ENCODE measurements at regions not wholly inside any gene's neighbourhood (a gene's known extent, or its start where the extent isn't known, plus 50 kb on each side); places are given as distances from the start of the nearest gene placed in this dataset.

GRCh38 chr7:98697083-98697482 lies 80.0 kb downstream of the NPTX2 start:
- no peaks in the 10 kb centered on the region for H3K36me3 ChIP-seq (ENCODE audit: control insufficient read depth, insufficient read depth, low read length)
- Mint-ChIP-seq H3K4me3 (no peak overlapping the region), H3K36me3 (no peaks in the 10 kb centered on the region), H3K27ac (no peak overlapping the region), H3K9me3 (peaks cover 0 to 11% (median 5%) of the 10 kb centered on the region in 7 donors), H3K4me1 (no peaks in the 10 kb centered on the region), H3K27me3 (no peaks in the 10 kb centered on the region)
- no peak overlapping the region for H3K4me3 ChIP-seq (ENCODE audit: low read depth, low read length)
- ATAC-seq (ENCODE audit: low read depth in 2 of 2), result no peak
- H3K9me3 ChIP-seq (ENCODE audit: control insufficient read depth in 2 of 2, low read length in 2 of 2), result no peaks in the 10 kb centered on the region
- DNase-seq, result no peak
- no peaks in the 10 kb centered on the region for H3K27me3 ChIP-seq (ENCODE audit: control insufficient read depth, insufficient read depth, low read length)
- H3K27ac ChIP-seq (ENCODE audit: insufficient read depth, low read length, poor library complexity, severe bottlenecking), result no peak overlapping the region
- H3K4me1 ChIP-seq (ENCODE audit: control insufficient read depth, insufficient read depth, low read length, poor library complexity, severe bottlenecking), result no peaks in the 10 kb centered on the region

- DNase-seq (no peak), ATAC-seq (ENCODE audit: low read depth in 2 of 2) (no peak)
- no peaks in the 10 kb centered on the region for H3K36me3 ChIP-seq (ENCODE audit: control insufficient read depth, insufficient read depth, low read length)
- no peak overlapping the region for H3K27ac ChIP-seq (ENCODE audit: insufficient read depth, low read length, poor library complexity, severe bottlenecking)
- no peak overlapping the region for H3K4me3 ChIP-seq (ENCODE audit: low read depth, low read length)
- Mint-ChIP-seq H3K4me1 (no peaks in the 10 kb centered on the region), H3K36me3 (no peaks in the 10 kb centered on the region), H3K27me3 (no peaks in the 10 kb centered on the region), H3K4me3 (no peak overlapping the region), H3K9me3 (peaks cover 0 to 11% (median 5%) of the 10 kb centered on the region in 7 donors), H3K27ac (no peak overlapping the region)
- H3K27me3 ChIP-seq (ENCODE audit: control insufficient read depth, insufficient read depth, low read length), result no peaks in the 10 kb centered on the region
- H3K4me1 ChIP-seq (ENCODE audit: control insufficient read depth, insufficient read depth, low read length, poor library complexity, severe bottlenecking), result no peaks in the 10 kb centered on the region
- H3K9me3 ChIP-seq (ENCODE audit: control insufficient read depth in 2 of 2, low read length in 2 of 2), result no peaks in the 10 kb centered on the region
These were observed 80.6 kb downstream of the NPTX2 start for GRCh38 chr7:98697485-98698240.

- Histone ChIP-seq H3K36me3 (ENCODE audit: control insufficient read depth, insufficient read depth, low read length) (no peaks in the 10 kb centered on the region), H3K27ac (ENCODE audit: insufficient read depth, low read length, poor library complexity, severe bottlenecking) (no peak overlapping the region), H3K27me3 (ENCODE audit: control insufficient read depth, insufficient read depth, low read length) (no peaks in the 10 kb centered on the region), H3K4me1 (ENCODE audit: control insufficient read depth, insufficient read depth, low read length, poor library complexity, severe bottlenecking) (no peaks in the 10 kb centered on the region), H3K4me3 (ENCODE audit: low read depth, low read length) (no peak overlapping the region), H3K9me3 (ENCODE audit: control insufficient read depth in 2 of 2, low read length in 2 of 2) (no peaks in the 10 kb centered on the region)
- Mint-ChIP-seq H3K9me3 (peaks cover 0 to 9% (median 3%) of the 10 kb centered on the region in 7 donors), H3K27me3 (no peaks in the 10 kb centered on the region), H3K36me3 (no peaks in the 10 kb centered on the region), H3K27ac (no peak overlapping the region), H3K4me3 (no peak overlapping the region), H3K4me1 (no peaks in the 10 kb centered on the region)
- ATAC-seq (ENCODE audit: low read depth in 2 of 2), result no peak
- DNase-seq, result no peak
These were observed 81.9 kb downstream of the NPTX2 start for GRCh38 chr7:98698976-98699375.

- Mint-ChIP-seq H3K27me3 (no peaks in the 10 kb centered on the region), H3K4me1 (no peaks in the 10 kb centered on the region), H3K9me3 (peaks cover 0 to 7% (median 3%) of the 10 kb centered on the region in 7 donors), H3K4me3 (no peak overlapping the region), H3K36me3 (no peaks in the 10 kb centered on the region), H3K27ac (no peak overlapping the region)
- Histone ChIP-seq H3K4me1 (ENCODE audit: control insufficient read depth, insufficient read depth, low read length, poor library complexity, severe bottlenecking) (no peaks in the 10 kb centered on the region), H3K4me3 (ENCODE audit: low read depth, low read length) (no peak overlapping the region), H3K9me3 (ENCODE audit: control insufficient read depth in 2 of 2, low read length in 2 of 2) (no peaks in the 10 kb centered on the region), H3K27ac (ENCODE audit: insufficient read depth, low read length, poor library complexity, severe bottlenecking) (no peak overlapping the region), H3K27me3 (ENCODE audit: control insufficient read depth, insufficient read depth, low read length) (no peaks in the 10 kb centered on the region), H3K36me3 (ENCODE audit: control insufficient read depth, insufficient read depth, low read length) (no peaks in the 10 kb centered on the region)
- DNase-seq (no peak), ATAC-seq (ENCODE audit: low read depth in 2 of 2) (no peak)
These were observed 83.4 kb downstream of the NPTX2 start for GRCh38 chr7:98700533-98700932.

GRCh38 chr7:98701372-98701771 lies 84.3 kb downstream of the NPTX2 start:
- Mint-ChIP-seq H3K27ac (no peak overlapping the region), H3K27me3 (no peaks in the 10 kb centered on the region), H3K4me3 (no peak overlapping the region), H3K9me3 (peaks cover 0 to 6% (median 3%) of the 10 kb centered on the region in 7 donors), H3K36me3 (no peaks in the 10 kb centered on the region), H3K4me1 (no peaks in the 10 kb centered on the region)
- DNase-seq (no peak), ATAC-seq (ENCODE audit: low read depth in 2 of 2) (no peak)
- H3K4me1 ChIP-seq (ENCODE audit: control insufficient read depth, insufficient read depth, low read length, poor library complexity, severe bottlenecking), result no peaks in the 10 kb centered on the region
- no peaks in the 10 kb centered on the region for H3K36me3 ChIP-seq (ENCODE audit: control insufficient read depth, insufficient read depth, low read length)
- no peak overlapping the region for H3K4me3 ChIP-seq (ENCODE audit: low read depth, low read length)
- H3K27me3 ChIP-seq (ENCODE audit: control insufficient read depth, insufficient read depth, low read length), result no peaks in the 10 kb centered on the region
- no peak overlapping the region for H3K27ac ChIP-seq (ENCODE audit: insufficient read depth, low read length, poor library complexity, severe bottlenecking)
- H3K9me3 ChIP-seq (ENCODE audit: control insufficient read depth in 2 of 2, low read length in 2 of 2), result no peaks in the 10 kb centered on the region

- H3K36me3 Mint-ChIP-seq, result no peaks in the 10 kb centered on the region
- H3K9me3 Mint-ChIP-seq, result peaks cover 0 to 6% (median 2%) of the 10 kb centered on the region in 7 donors
- no peaks in the 10 kb centered on the region for H3K27me3 Mint-ChIP-seq
- Histone ChIP-seq H3K4me1 (ENCODE audit: control insufficient read depth, insufficient read depth, low read length, poor library complexity, severe bottlenecking) (no peaks in the 10 kb centered on the region), H3K27ac (ENCODE audit: insufficient read depth, low read length, poor library complexity, severe bottlenecking) (no peak overlapping the region), H3K9me3 (ENCODE audit: control insufficient read depth in 2 of 2, low read length in 2 of 2) (no peaks in the 10 kb centered on the region), H3K36me3 (ENCODE audit: control insufficient read depth, insufficient read depth, low read length) (no peaks in the 10 kb centered on the region), H3K4me3 (ENCODE audit: low read depth, low read length) (no peak overlapping the region), H3K27me3 (ENCODE audit: control insufficient read depth, insufficient read depth, low read length) (no peaks in the 10 kb centered on the region)
- H3K27ac Mint-ChIP-seq, result no peak overlapping the region
- ATAC-seq (ENCODE audit: low read depth in 2 of 2) (no peak), DNase-seq (no peak)
- no peaks in the 10 kb centered on the region for H3K4me1 Mint-ChIP-seq
- no peak overlapping the region for H3K4me3 Mint-ChIP-seq
These were observed 84.9 kb downstream of the NPTX2 start for GRCh38 chr7:98702021-98702420.

- Histone ChIP-seq H3K27me3 (ENCODE audit: control insufficient read depth, insufficient read depth, low read length) (no peaks in the 10 kb centered on the region), H3K4me1 (ENCODE audit: control insufficient read depth, insufficient read depth, low read length, poor library complexity, severe bottlenecking) (no peaks in the 10 kb centered on the region), H3K4me3 (ENCODE audit: low read depth, low read length) (no peak overlapping the region), H3K36me3 (ENCODE audit: control insufficient read depth, insufficient read depth, low read length) (no peaks in the 10 kb centered on the region), H3K27ac (ENCODE audit: insufficient read depth, low read length, poor library complexity, severe bottlenecking) (no peak overlapping the region), H3K9me3 (ENCODE audit: control insufficient read depth in 2 of 2, low read length in 2 of 2) (no peaks in the 10 kb centered on the region)
- DNase-seq, result no peak
- H3K9me3 Mint-ChIP-seq, result peaks cover 0 to 5% (median 0%) of the 10 kb centered on the region in 7 donors
- H3K4me1 Mint-ChIP-seq, result no peaks in the 10 kb centered on the region
- no peak overlapping the region for H3K27ac Mint-ChIP-seq
- no peak overlapping the region for H3K4me3 Mint-ChIP-seq
- H3K27me3 Mint-ChIP-seq, result no peaks in the 10 kb centered on the region
- no peaks in the 10 kb centered on the region for H3K36me3 Mint-ChIP-seq
- ATAC-seq (ENCODE audit: low read depth in 2 of 2), result no peak
These were observed 86.8 kb downstream of the NPTX2 start for GRCh38 chr7:98703916-98704315.

GRCh38 chr7:98705626-98706025 lies 88.5 kb downstream of the NPTX2 start:
- H3K4me1 ChIP-seq (ENCODE audit: control insufficient read depth, insufficient read depth, low read length, poor library complexity, severe bottlenecking), result no peaks in the 10 kb centered on the region
- Mint-ChIP-seq H3K27me3 (no peaks in the 10 kb centered on the region), H3K4me3 (no peak overlapping the region), H3K27ac (no peak overlapping the region), H3K36me3 (no peaks in the 10 kb centered on the region), H3K9me3 (peaks cover 0 to 4% (median 0%) of the 10 kb centered on the region in 7 donors), H3K4me1 (no peaks in the 10 kb centered on the region)
- H3K36me3 ChIP-seq (ENCODE audit: control insufficient read depth, insufficient read depth, low read length), result no peaks in the 10 kb centered on the region
- DNase-seq, result no peak
- H3K9me3 ChIP-seq (ENCODE audit: control insufficient read depth in 2 of 2, low read length in 2 of 2), result no peaks in the 10 kb centered on the region
- H3K27ac ChIP-seq (ENCODE audit: insufficient read depth, low read length, poor library complexity, severe bottlenecking), result no peak overlapping the region
- no peak for ATAC-seq (ENCODE audit: low read depth in 2 of 2)
- no peak overlapping the region for H3K4me3 ChIP-seq (ENCODE audit: low read depth, low read length)
- H3K27me3 ChIP-seq (ENCODE audit: control insufficient read depth, insufficient read depth, low read length), result no peaks in the 10 kb centered on the region
